Lower lobe of right lung (tissue), 2 donors: ENCODE measurements at regions not wholly inside any gene's neighbourhood (a gene's known extent, or its start where the extent isn't known, plus 50 kb on each side); places are given as distances from the start of the nearest gene placed in this dataset.
"Not testable (repeated sequence)": the region's sequence is repeated elsewhere in the genome, so short reads cannot be mapped to it uniquely, and the experiment has no call there.

ENCODE experiments used
- ATAC-seq, 2 donors: fragments of 200-7000 bp; cut with Tn5 transposase; one replicate each; pipeline ENCODE4 v1.9.1; 2020 to 2022; ENCODE audit warnings: mild to moderate bottlenecking in 2 of 2, moderate library complexity in 2 of 2
- DNase-seq: peaks from one replicate; pipeline ENCODE4 v3.0.0-alpha.2; 2020
- H3K27ac ChIP-seq: fragments of 200-600 bp; one replicate; pipeline ENCODE4 v1.8.0; 2022
- H3K27me3 ChIP-seq: fragments of 200-600 bp; one replicate; pipeline ENCODE4 v1.8.0; 2022; ENCODE audit warnings: low read depth
- H3K36me3 ChIP-seq: fragments of 200-600 bp; one replicate; pipeline ENCODE4 v1.8.0; 2022; ENCODE audit warnings: mild to moderate bottlenecking
- H3K4me1 ChIP-seq: fragments of 200-600 bp; one replicate; pipeline ENCODE4 v1.8.0; 2022
- H3K4me3 ChIP-seq: fragments of 200-600 bp; one replicate; pipeline ENCODE4 v1.8.0; 2022; ENCODE audit warnings: mild to moderate bottlenecking
- H3K9me3 ChIP-seq: fragments of 200-600 bp; one replicate; pipeline ENCODE4 v1.8.0; 2022
- CTCF ChIP-seq: fragments of 200-600 bp; IDR thresholded peaks from one replicate; pipeline ENCODE4 v1.8.0; 2022; ENCODE audit warnings: antibody characterized with exemption, mild to moderate bottlenecking
- intact Hi-C: fragments of 100-400 bp; cut with DNase I; formaldehyde crosslinking; loops from one replicate; pipeline ENCODE4 v1.11.0; 2022
- donor health status: DM: no; HTN: yes; CAD: no; lungs with severe emphysema.

DNA sequence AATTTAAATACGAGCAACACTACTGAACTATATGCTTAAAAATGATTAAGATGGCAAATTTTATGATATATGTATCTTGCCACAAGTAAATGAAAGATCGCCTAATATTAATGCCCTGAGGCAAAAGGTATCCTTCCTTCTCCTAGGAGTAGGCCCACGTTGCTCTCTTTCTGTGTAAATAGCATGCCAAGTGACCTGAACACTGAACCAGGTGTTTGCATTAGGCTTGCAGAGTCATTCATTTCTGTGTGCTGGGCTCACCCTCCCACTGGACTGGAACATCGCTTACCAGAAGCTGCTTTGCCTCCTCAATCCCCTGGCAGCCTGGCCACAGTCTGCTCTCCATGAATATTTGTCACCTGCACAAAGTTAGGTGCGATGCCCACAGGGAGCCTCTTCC lies 83.3 kb upstream of the TNFSF11 start:
- no peaks in the 10 kb centered on the region for H3K9me3 ChIP-seq
- no peak overlapping the region for H3K4me3 ChIP-seq
- ATAC-seq (no peak), DNase-seq (no peak)
- TF ChIP-seq CTCF: no peak
- intact Hi-C loops: no loop called here
- no peaks in the 10 kb centered on the region for H3K4me1 ChIP-seq
- H3K27me3 ChIP-seq: no peaks in the 10 kb centered on the region
- no peak overlapping the region for H3K27ac ChIP-seq
- H3K36me3 ChIP-seq: no peaks in the 10 kb centered on the region

DNA sequence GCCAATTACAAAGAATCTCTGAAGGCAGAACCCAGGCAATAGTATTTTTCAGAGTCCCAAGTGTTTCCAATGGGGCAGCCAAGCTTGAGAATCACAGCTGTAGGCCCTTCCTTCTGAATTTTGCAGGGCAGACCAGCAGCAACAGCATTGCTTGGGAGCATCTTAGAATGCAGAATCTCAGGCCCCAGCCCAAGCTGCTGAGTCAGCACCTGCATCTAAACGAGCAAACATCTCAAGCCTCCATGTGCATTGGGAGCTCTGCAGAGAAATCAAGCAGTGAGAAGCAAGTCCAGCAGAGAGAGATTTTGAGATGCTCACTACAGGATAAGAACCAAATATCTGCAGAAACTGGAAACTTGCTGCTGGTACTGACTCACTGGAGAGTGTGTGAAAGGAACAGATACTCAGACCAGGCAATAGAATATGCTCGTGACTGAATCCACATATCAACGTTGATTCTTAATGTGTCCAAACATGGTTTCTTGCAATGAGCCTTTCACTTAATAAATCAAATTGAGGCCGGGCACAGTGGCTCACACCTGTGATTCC lies 81.5 kb upstream of the TNFSF11 start:
- Histone ChIP-seq H3K4me1 (no peaks in the 10 kb centered on the region), H3K9me3 (no peaks in the 10 kb centered on the region), H3K27ac (no peak overlapping the region), H3K4me3 (no peak overlapping the region), H3K36me3 (no peaks in the 10 kb centered on the region), H3K27me3 (no peaks in the 10 kb centered on the region)
- no peak for TF ChIP-seq CTCF
- intact Hi-C loops: no loop called here
- ATAC-seq: no peak
- no peak for DNase-seq

DNA sequence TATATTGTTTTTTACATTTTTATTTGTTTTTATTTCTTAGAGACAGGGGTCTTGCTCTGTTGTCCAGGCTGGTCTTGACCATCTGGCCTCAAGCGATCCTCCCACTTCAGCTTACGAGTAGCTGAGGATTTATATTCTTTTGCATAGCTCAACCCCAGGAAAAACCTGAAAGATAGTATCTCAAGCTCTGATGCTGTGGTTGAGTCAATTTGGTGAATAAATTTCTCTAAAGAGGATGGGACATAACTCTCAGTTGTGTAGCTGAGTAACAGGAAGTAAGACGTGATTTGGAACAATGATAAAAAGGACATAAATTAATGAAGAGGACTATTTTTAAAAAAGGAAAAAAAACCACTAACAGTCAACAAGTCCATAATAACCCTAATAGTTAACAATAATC lies 79.8 kb upstream of the TNFSF11 start:
- intact Hi-C loops: no loop called here
- no peak for ATAC-seq
- no peak for TF ChIP-seq CTCF
- Histone ChIP-seq H3K4me1 (no peaks in the 10 kb centered on the region), H3K9me3 (no peaks in the 10 kb centered on the region), H3K36me3 (no peaks in the 10 kb centered on the region), H3K27me3 (no peaks in the 10 kb centered on the region), H3K27ac (no peak overlapping the region), H3K4me3 (no peak overlapping the region)
- no peak for DNase-seq

- intact Hi-C loops: no loop called here
- TF ChIP-seq CTCF: no peak
- Histone ChIP-seq H3K4me1 (no peaks in the 10 kb centered on the region), H3K27ac (no peak overlapping the region), H3K9me3 (no peaks in the 10 kb centered on the region), H3K36me3 (no peaks in the 10 kb centered on the region), H3K27me3 (no peaks in the 10 kb centered on the region), H3K4me3 (no peak overlapping the region)
- ATAC-seq (no peak), DNase-seq (no peak)
These were observed 78.7 kb upstream of the TNFSF11 start for GRCh38 chr13:42495255-42495654.

DNA sequence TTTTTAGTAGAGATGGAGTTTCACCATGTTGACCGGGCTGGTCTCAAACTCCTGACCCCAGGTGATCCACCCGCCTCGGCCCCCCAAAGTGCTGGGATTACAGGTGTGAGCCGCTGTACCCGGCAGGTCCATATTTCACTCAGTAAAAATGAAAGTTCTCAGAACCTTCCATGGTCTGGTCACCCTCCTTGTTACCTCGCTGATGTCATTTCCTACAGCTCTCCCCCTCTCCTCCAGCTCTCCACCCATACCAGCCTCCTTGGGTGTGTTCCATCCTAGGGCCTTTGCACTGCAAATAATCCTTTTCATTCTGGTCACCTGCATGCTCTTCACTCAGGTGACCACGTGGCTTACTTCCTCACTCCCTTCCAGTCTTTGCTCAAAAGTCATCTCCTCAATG lies 78.2 kb upstream of the TNFSF11 start:
- Histone ChIP-seq H3K9me3 (no peaks in the 10 kb centered on the region), H3K27ac (no peak overlapping the region), H3K4me3 (no peak overlapping the region), H3K4me1 (no peaks in the 10 kb centered on the region), H3K36me3 (no peaks in the 10 kb centered on the region), H3K27me3 (no peaks in the 10 kb centered on the region)
- DNase-seq: no peak
- no peak for TF ChIP-seq CTCF
- intact Hi-C loops: no loop called here
- ATAC-seq: no peak

DNA sequence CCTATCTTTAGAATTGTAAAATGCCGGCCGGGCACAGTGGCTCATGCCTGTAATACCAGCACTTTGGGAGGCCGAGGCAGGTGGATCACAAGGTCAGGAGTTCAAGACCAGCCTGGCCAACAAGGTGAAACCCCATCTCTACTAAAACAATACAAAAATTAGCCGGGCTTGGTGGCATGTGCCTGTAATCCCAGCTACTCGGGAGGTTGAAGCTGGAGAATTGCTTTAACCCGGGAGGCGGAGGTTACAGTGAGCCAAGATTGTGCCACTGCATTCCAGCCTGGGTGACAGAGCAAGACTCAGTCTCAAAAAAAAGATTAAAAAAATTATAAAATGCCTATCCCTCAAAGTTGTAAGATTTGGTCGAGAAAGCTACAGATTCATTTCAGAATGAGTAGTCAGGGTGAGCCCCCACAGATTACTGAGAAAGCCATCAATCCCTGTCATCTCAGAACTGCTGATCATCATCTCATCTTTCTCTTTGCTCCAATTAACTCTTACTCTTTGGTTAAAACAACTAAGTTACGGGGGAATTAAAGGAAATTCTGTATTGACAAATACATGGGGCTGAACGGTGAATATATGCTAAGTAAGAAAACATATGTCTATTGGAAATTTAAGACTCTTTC lies 76.9 kb upstream of the TNFSF11 start:
- H3K27ac ChIP-seq, DNase-seq, intact Hi-C loops, H3K36me3 ChIP-seq, H3K4me1 ChIP-seq, H3K9me3 ChIP-seq, ATAC-seq, H3K27me3 ChIP-seq, H3K4me3 ChIP-seq: not testable (repeated sequence)
